ENCODE measurements at regions not wholly inside any gene's neighbourhood (a gene's known extent, or its start where the extent isn't known, plus 50 kb on each side); places are given as distances from the start of the nearest gene placed in this dataset.
"Not testable (repeated sequence)": the region's sequence is repeated elsewhere in the genome, so short reads cannot be mapped to it uniquely, and the experiment has no call there.

GRCh38 chr9:42388146-42388690 is 204.8 kb downstream of the SPATA31A6 start:
- peak; percentile 7 for DNase-seq (ENCODE audit: low read depth)
- H3K4me3 ChIP-seq (ENCODE audit: low read depth, low read length) = no peak overlapping the region
- TF ChIP-seq CTCF (conservative IDR thresholded peaks at IDR 0.05; ENCODE audit: low read depth, low read length) = no peak

DNA sequence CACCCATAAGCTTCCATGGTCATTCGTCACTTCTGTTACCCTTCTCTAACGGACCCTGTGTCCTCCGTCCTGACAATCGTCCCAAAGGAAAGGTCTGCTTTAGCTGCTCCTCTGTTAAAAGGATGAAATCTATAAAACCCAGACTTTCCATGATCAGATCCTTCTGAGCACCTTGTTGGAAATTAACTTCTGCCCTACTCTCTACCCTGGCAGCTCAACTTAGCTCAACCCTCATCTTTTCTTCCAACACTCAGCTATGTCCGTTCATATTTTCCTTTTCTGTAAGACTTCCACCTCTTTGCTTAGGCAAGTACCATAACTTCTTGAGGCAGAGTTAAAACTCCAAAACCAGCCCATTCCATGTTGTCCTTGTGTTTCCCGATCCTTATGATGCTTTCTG is 205.4 kb downstream of the SPATA31A6 start:
- TF ChIP-seq CTCF (conservative IDR thresholded peaks at IDR 0.05; ENCODE audit: low read depth, low read length) = no peak
- no peak for DNase-seq (ENCODE audit: low read depth)
- no peak overlapping the region for H3K4me3 ChIP-seq (ENCODE audit: low read depth, low read length)

DNA sequence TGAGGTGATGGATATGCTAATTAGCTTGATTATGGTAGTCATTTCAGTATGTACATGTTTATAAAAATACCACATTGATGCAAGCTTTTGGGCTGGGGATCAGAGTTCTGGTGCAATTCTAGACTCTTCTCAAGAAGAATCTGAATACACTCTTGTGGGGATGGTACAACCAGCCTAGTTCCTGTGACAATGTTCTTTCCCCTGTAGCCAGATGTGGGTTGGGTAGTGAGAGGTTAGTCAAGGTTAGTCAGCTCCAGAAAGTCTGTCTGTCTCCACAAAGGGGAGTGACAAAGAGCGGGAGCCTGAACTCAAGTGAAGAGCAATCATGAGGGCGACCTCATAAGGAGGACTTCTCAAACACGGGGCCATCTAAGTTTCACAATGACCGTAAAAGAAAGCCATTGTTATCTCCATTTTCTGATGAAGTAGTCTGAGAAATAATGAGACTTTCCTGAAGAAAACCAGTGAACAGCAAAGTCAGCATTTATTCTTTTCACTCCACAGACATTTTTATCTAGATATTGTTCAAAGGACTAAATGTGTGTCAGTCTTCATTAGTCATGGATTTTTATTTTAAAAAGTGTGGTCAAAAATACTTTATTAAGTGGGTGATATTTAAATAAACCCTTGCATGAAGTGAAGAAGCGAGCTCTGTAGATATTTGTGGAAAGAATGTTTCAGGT is 209.5 kb downstream of the SPATA31A6 start:
- not testable (repeated sequence) for H3K4me3 ChIP-seq (ENCODE audit: low read depth, low read length); DNase-seq (ENCODE audit: low read depth)

DNA sequence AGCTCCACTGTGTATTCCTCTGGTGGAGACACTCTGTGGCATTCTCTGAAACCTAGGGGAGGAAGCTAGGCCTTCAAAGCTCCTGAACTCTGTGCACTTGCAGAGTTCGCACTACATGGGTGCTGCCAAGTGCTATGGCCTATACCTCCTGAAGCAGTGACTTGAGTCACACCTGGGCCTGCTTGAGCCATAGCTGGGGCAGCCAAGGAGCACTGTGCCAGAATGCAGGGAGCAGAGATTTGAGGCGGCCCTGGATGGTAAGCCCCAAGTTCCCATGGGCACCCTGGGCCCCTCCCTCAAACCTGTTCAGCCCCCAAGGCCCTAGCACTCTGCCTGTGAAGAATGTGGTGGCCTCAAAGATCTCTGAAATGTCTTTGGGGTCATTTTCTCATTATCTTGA is 212.9 kb downstream of the SPATA31A6 start:
- no peak for TF ChIP-seq CTCF (conservative IDR thresholded peaks at IDR 0.05; ENCODE audit: low read depth, low read length)
- H3K4me3 ChIP-seq (ENCODE audit: low read depth, low read length) = no peak overlapping the region
- no peak for DNase-seq (ENCODE audit: low read depth)

DNA sequence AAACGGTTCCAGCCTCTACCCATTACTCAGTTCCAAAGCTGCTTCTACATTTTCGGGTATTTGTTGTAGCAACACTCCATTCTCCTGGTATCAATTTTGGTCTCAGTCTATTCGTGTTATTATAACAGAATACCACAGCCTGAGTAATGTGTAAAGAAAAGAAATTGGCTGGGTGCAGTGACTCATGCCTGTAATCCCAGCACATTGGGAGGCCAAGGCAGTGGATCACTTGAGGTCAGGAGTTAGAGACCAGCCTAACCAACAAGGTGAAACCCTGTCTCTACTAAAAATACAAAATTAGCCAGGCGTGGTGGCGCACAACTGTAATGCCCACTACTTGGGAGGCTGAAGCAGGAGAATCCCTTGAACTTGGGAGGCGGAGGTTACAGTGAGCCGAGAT is 213.9 kb downstream of the SPATA31A6 start:
- DNase-seq (ENCODE audit: low read depth) = peak; percentile 86
- not testable (repeated sequence) for H3K4me3 ChIP-seq (ENCODE audit: low read depth, low read length)

GRCh38 chr9:42402919-42403318 is 219.5 kb downstream of the SPATA31A6 start:
- DNase-seq (ENCODE audit: low read depth); H3K4me3 ChIP-seq (ENCODE audit: low read depth, low read length): not testable (repeated sequence)

DNA sequence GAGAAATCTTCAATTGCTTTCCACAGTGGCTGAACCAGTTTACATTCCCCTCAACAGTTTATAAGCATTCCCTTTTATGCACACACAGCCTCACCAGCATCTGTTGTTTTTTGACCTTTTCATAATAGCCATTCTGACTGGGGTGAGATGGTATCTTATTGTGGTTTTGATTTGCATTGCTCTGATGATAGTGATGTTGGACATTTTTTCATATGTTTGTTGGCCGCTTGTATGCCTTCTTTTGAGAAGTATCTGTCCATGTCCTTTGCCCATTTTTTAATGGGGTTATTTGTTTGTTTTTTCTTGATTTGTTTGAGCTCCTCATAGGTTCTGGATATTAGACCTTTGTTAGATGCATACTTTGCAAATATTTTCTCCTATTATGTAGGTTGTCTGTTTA is 226.1 kb downstream of the SPATA31A6 start:
- DNase-seq (ENCODE audit: low read depth); H3K4me3 ChIP-seq (ENCODE audit: low read depth, low read length): not testable (repeated sequence)

DNA sequence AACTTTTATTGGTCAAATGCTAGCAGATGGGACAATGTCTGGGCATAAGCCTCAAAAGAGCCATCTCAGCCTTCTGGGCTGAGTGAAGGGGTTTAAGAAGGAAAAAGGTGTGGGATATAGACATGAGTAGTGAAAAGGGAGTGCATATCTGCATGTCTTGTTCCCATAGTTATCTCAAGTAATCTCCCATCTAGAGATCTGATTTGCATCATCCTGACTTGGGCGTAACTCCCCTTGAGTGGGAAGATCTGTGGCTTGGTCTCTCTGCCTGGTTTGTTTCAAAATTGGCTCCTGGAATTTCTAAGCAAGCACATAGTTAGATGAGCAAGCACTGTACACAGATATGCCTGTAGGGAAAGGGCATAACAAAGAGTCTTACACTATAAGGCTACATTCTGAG is 228.9 kb downstream of the SPATA31A6 start:
- not testable (repeated sequence) for H3K4me3 ChIP-seq (ENCODE audit: low read depth, low read length); DNase-seq (ENCODE audit: low read depth)

DNA sequence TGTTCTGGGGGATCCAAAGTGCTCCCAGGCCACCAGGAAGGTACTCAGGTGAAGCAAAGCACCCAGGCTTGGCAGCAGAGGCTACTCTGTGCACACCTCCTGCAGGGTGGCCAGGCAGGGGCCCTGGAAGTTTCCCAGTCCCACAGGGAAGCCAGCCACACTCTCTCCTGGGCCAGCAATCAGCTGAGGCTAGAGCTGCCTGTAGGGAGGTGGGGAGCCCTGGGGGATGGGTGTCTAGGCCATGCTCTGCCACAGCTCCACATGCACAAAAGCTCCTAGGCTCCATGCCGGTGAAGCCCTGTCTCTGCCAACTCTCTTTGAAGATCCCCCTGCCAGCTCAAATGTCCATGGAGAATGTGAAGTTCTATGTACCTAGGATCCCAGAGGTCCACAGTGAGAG is 231.4 kb downstream of the SPATA31A6 start:
- not testable (repeated sequence) for H3K4me3 ChIP-seq (ENCODE audit: low read depth, low read length); DNase-seq (ENCODE audit: low read depth)

GRCh38 chr9:42419652-42420051 is 236.2 kb downstream of the SPATA31A6 start:
- H3K4me3 ChIP-seq (ENCODE audit: low read depth, low read length); DNase-seq (ENCODE audit: low read depth): not testable (repeated sequence)

DNA sequence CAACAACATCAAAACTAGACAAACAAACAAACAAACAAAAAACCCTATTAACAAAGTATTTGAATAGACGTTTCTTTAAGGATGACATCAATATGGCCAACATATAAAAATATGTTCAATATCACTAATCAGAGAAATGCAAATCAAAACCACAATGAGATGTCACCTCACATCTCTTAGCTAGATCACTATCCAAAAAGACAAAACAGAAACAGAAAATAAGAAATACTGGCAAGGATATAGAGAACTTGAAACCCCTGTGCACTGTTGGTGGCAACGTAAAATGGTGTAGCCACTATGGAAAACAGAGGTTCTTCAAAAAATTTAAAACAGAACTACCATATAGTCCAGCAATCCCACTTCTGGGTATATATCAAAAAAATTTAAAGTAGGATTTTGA is 236.9 kb downstream of the SPATA31A6 start:
- not testable (repeated sequence) for DNase-seq (ENCODE audit: low read depth); H3K4me3 ChIP-seq (ENCODE audit: low read depth, low read length)

DNA sequence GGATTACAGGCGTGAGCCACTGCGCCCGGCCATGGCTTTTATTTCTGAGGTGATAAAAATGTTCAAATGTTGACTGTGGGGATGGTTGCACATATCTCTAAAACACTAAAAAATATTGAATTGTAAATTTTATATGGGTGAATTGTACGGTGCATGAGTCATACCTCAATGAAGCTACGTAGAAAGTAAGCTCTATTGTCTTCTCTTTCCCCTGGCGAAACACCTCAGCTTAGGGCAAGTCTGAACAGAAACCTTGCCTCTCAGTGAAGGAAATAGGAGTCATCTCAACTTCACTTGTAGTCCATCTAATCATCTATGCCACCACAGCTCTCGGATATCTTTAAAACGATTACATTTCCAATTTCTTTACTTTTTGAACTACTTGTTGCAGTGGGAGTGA is 238.2 kb downstream of the SPATA31A6 start:
- not testable (repeated sequence) for H3K4me3 ChIP-seq (ENCODE audit: low read depth, low read length); DNase-seq (ENCODE audit: low read depth)

- peak; percentile 77 for DNase-seq (ENCODE audit: low read depth)
- not testable (repeated sequence) for H3K4me3 ChIP-seq (ENCODE audit: low read depth, low read length)
Observed at GRCh38 chr9:42430674-42431615, 247.5 kb downstream of the SPATA31A6 start.

GRCh38 chr9:42431616-42432010 is 248.2 kb downstream of the SPATA31A6 start:
- not testable (repeated sequence) for DNase-seq (ENCODE audit: low read depth); H3K4me3 ChIP-seq (ENCODE audit: low read depth, low read length)

Data from choroid plexus epithelial cell (primary cell).